ENCODE measurements at regions not wholly inside any gene's neighbourhood (a gene's known extent, or its start where the extent isn't known, plus 50 kb on each side); places are given as distances from the start of the nearest gene placed in this dataset.

GRCh38 chr15:60057554-60057953, 53.4 kb downstream of the FOXB1 start:
- no peak for DNase-seq

- no peak for DNase-seq
Measured at GRCh38 chr15:60059186-60059585, 55.1 kb downstream of the FOXB1 start.

- no peak for DNase-seq
Measured at GRCh38 chr15:60061758-60062157, 57.6 kb downstream of the FOXB1 start.

GRCh38 chr15:60062826-60063225, 58.7 kb downstream of the FOXB1 start:
- peak; percentile 88 for DNase-seq

GRCh38 chr15:60065951-60066350, 61.8 kb downstream of the FOXB1 start:
- peak; percentile 46 for DNase-seq

- DNase-seq: peak; percentile 92
Measured at GRCh38 chr15:60070838-60071493, 66.9 kb downstream of the FOXB1 start.

- no peak for DNase-seq
Measured at GRCh38 chr15:60072826-60073465, 68.8 kb downstream of the FOXB1 start.

GRCh38 chr15:60073466-60073840, 69.3 kb downstream of the FOXB1 start:
- DNase-seq: no peak

GRCh38 chr15:60074181-60074885, 70.2 kb downstream of the FOXB1 start:
- no peak for DNase-seq

- DNase-seq: no peak
Measured at GRCh38 chr15:60076045-60076444, 71.9 kb downstream of the FOXB1 start.

GRCh38 chr15:60076582-60077276, 72.6 kb downstream of the FOXB1 start:
- DNase-seq: no peak

- DNase-seq: no peak
Measured at GRCh38 chr15:60077581-60078359, 73.7 kb downstream of the FOXB1 start.

- DNase-seq: peak; percentile 27
Measured at GRCh38 chr15:60079210-60079609, 75.1 kb downstream of the FOXB1 start.

- no peak for DNase-seq
Measured at GRCh38 chr15:60081976-60082375, 77.9 kb downstream of the FOXB1 start.

GRCh38 chr15:60083318-60083717, 79.2 kb downstream of the FOXB1 start:
- no peak for DNase-seq

- no peak for DNase-seq
Measured at GRCh38 chr15:60086681-60087429, 82.7 kb downstream of the FOXB1 start.

- no peak for DNase-seq
Measured at GRCh38 chr15:60087561-60087960, 83.5 kb downstream of the FOXB1 start.

GRCh38 chr15:60090747-60091146, 86.6 kb downstream of the FOXB1 start:
- no peak for DNase-seq

- DNase-seq: peak; percentile 97
Measured at GRCh38 chr15:60091157-60091556, 87.0 kb downstream of the FOXB1 start.

- no peak for DNase-seq
Measured at GRCh38 chr15:60091911-60092310, 87.8 kb downstream of the FOXB1 start.

- DNase-seq: no peak
Measured at GRCh38 chr15:60093273-60094067, 89.4 kb downstream of the FOXB1 start.

Data from HCEC 1CT (cell line).